Brain microvascular endothelial cell (primary cell): ENCODE measurements at regions not wholly inside any gene's neighbourhood (a gene's known extent, or its start where the extent isn't known, plus 50 kb on each side); places are given as distances from the start of the nearest gene placed in this dataset.
"Not testable (repeated sequence)": the region's sequence is repeated elsewhere in the genome, so short reads cannot be mapped to it uniquely, and the experiment has no call there.

ENCODE experiments used
- DNase-seq: peaks from one replicate; pipeline ENCODE4 v3.0.0-alpha.2; 2020
- H3K27ac ChIP-seq: fragments of 250-450 bp; sonication (Bioruptor Pico); 2 replicates; pipeline ENCODE4 v1.5.1; 2020; ENCODE audit warnings: mild to moderate bottlenecking, moderate library complexity
- H3K27me3 ChIP-seq: fragments of 250-450 bp; sonication (Bioruptor Pico); replicated peaks from 2 replicates; pipeline ENCODE4 v1.5.1; 2020; ENCODE audit warnings: mild to moderate bottlenecking
- H3K36me3 ChIP-seq: fragments of 250-450 bp; sonication (Bioruptor Pico); replicated peaks from 2 replicates; pipeline ENCODE4 v1.5.1; 2020; ENCODE audit warnings: mild to moderate bottlenecking
- H3K4me3 ChIP-seq: 2 replicates; pipeline ENCODE4 v1.5.1; 2011; ENCODE audit warnings: low read depth, mild to moderate bottlenecking, control low read depth, low read length, moderate library complexity
- CTCF ChIP-seq: IDR thresholded peaks from 2 replicates; pipeline ENCODE4 v1.5.1; 2011; ENCODE audit warnings: low read depth, mild to moderate bottlenecking, moderate library complexity, low read length, control low read depth, inconsistent platforms; ENCODE audit errors: missing control alignments
- in situ Hi-C: cut with HindIII; loops from 2 replicates; pipeline ENCODE4 v1.10.0; 2017; ENCODE audit warnings: low sequenced_read_pairs, low pct_ligation_motif_present

GRCh38 chr19:30284885-30285284 lies 87.3 kb upstream of the ZNF536 start:
- H3K4me3 ChIP-seq, result no peak overlapping the region
- in situ Hi-C loops, result no loop called here
- H3K27ac ChIP-seq, result no peak overlapping the region
- no peak for TF ChIP-seq CTCF
- DNase-seq, result no peak
- no peaks in the 10 kb centered on the region for H3K36me3 ChIP-seq
- no peaks in the 10 kb centered on the region for H3K27me3 ChIP-seq

- Histone ChIP-seq H3K27me3 (no peaks in the 10 kb centered on the region), H3K27ac (no peak overlapping the region), H3K4me3 (no peak overlapping the region), H3K36me3 (no peaks in the 10 kb centered on the region)
- TF ChIP-seq CTCF, result no peak
- DNase-seq, result no peak
- in situ Hi-C loops, result no loop called here
Observed at GRCh38 chr19:30286378-30286777, 85.8 kb upstream of the ZNF536 start.

GRCh38 chr19:30287259-30287658 lies 84.9 kb upstream of the ZNF536 start:
- H3K36me3 ChIP-seq, result no peaks in the 10 kb centered on the region
- no peak overlapping the region for H3K4me3 ChIP-seq
- in situ Hi-C loops, result no loop called here
- TF ChIP-seq CTCF, result no peak
- DNase-seq, result no peak
- H3K27me3 ChIP-seq, result no peaks in the 10 kb centered on the region
- no peak overlapping the region for H3K27ac ChIP-seq

GRCh38 chr19:30287973-30288372 lies 84.2 kb upstream of the ZNF536 start:
- no peaks in the 10 kb centered on the region for H3K36me3 ChIP-seq
- no peaks in the 10 kb centered on the region for H3K27me3 ChIP-seq
- TF ChIP-seq CTCF, result no peak
- H3K4me3 ChIP-seq, result no peak overlapping the region
- no peak for DNase-seq
- in situ Hi-C loops, result no loop called here
- H3K27ac ChIP-seq, result no peak overlapping the region

- in situ Hi-C loops, result no loop called here
- Histone ChIP-seq H3K36me3 (no peaks in the 10 kb centered on the region), H3K27ac (no peak overlapping the region), H3K4me3 (no peak overlapping the region), H3K27me3 (no peaks in the 10 kb centered on the region)
- no peak for TF ChIP-seq CTCF
- no peak for DNase-seq
Observed at GRCh38 chr19:30288911-30289310, 83.3 kb upstream of the ZNF536 start.

- Histone ChIP-seq H3K27ac (no peak overlapping the region), H3K27me3 (no peaks in the 10 kb centered on the region), H3K36me3 (no peaks in the 10 kb centered on the region), H3K4me3 (no peak overlapping the region)
- in situ Hi-C loops, result no loop called here
- DNase-seq, result no peak
- TF ChIP-seq CTCF, result no peak
Observed at GRCh38 chr19:30289336-30289735, 82.8 kb upstream of the ZNF536 start.

- H3K27ac ChIP-seq, H3K27me3 ChIP-seq, H3K36me3 ChIP-seq, in situ Hi-C loops, DNase-seq, H3K4me3 ChIP-seq: not testable (repeated sequence)
Observed at GRCh38 chr19:30290805-30291204, 81.4 kb upstream of the ZNF536 start.
